Left lobe of liver (tissue), 2 donors: ENCODE measurements at regions not wholly inside any gene's neighbourhood (a gene's known extent, or its start where the extent isn't known, plus 50 kb on each side); places are given as distances from the start of the nearest gene placed in this dataset.
"Not testable (repeated sequence)": the region's sequence is repeated elsewhere in the genome, so short reads cannot be mapped to it uniquely, and the experiment has no call there.

Experiments used
- ATAC-seq: fragments of 200-7000 bp; cut with Tn5 transposase; one replicate; pipeline ENCODE4 v1.9.1; 2020; ENCODE audit warnings: mild to moderate bottlenecking, moderate library complexity
- DNase-seq: peaks from one replicate; pipeline ENCODE4 v3.0.0-alpha.2; 2020; ENCODE audit warnings: low spot score
- donor health status: DM: no; HTN: no; CAD: no; lungs with moderate emphysema.
- donor health status: DM: no; HTN: yes; CAD: no.

DNA sequence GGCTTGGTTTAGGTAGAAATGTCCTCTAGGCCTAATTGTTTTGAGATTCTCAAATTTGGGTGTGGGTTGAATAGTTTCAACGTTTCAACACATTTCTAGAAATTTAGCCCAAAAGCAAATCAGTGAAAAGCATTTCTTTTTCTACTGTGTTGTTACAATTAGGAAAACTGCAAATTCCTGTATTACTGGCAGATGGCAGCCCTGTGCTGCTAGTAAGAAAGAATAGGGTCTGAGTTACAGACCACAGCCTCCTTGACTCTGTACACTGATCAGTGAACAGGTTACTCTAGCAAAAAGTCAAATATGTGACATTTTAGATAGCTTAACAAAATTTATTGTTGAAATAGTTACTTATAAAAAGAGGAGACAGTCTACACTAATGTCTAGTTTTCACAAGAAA lies 703.0 kb downstream of the JRKL start:
- ATAC-seq (no peak), DNase-seq (no peak)

- not testable (repeated sequence) for DNase-seq, ATAC-seq
Observed at GRCh38 chr11:97102180-97102579, 712.4 kb downstream of the JRKL start.

GRCh38 chr11:97107604-97108003 lies 717.8 kb downstream of the JRKL start:
- ATAC-seq, result no peak
- no peak for DNase-seq

DNA sequence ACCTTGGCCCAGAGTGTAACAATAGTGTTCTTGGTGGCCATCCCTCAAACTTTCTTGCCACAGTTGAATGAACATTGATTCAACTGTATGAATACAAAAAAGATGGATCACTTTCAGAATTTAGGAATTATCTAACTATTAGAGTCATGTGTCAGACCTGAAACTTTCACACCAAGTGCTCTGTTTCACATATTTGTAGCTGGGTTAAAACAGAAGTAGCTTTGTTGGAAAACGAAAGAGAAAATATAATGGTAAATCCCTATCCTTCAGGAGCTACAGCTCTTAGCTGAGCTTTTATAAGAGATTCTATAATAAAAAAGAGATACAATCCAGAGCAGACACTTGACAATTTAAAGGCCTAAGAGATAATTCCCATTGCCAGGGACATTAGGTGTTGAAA lies 719.3 kb downstream of the JRKL start:
- no peak for ATAC-seq
- DNase-seq, result no peak

DNA sequence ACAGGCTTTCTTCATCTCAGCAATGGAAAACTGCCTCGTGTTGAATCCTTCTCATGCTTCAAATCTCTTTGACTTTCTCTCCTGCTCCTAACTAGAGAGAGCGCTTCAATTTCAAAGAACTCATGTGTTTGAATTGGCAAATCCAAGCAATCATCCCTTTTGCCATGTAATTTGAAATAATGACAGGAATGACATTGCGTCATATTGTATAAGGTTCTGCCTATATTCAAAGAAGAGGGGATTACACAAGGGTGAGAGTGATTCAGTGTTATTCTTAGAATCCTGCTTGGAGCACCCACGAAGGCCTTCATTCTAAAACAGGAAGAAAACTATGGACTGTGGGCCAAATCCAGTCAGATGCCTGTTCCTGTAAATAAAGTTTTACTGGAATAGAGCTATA lies 720.6 kb downstream of the JRKL start:
- ATAC-seq, result no peak
- DNase-seq, result no peak

DNA sequence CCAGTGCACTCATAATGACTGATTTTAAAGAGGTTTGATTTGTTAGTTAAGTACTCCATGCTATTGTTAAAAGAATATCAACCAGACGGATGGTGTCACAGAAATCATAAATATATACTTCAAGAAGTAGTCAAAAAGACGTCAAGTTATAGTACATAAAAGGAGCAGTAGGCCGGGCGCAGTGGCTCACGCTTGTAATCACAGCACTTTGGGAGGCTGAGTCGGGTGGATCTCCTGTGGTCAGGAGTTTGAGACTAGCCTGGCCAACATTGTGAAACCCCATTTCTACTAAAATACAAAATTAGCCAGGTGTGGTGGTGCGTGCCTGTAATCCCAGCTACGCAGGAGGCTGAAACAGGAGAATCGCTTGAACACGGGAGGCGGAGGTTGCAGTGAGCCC lies 721.7 kb downstream of the JRKL start:
- DNase-seq (no peak), ATAC-seq (no peak)

GRCh38 chr11:97118614-97119200 lies 728.9 kb downstream of the JRKL start:
- no peak for DNase-seq
- no peak for ATAC-seq

DNA sequence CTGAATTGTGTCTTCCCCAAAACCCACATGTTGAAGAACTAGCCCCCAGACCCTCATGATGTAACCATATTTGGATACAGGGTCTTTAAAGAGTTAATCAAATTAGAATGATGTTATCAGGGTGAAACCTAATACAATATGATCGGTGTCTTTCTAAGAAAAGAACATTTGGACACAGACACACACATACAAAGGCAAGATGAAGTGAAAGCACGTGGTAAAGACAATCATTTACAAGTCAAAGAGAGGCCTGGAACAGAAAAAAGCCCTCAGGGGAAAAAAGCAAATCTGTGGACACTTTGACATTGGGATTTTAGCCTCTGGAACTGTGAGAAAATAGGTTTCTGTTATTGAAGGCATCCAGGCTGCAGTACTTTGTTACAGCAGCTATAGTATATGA lies 733.4 kb downstream of the JRKL start:
- no peak for ATAC-seq
- no peak for DNase-seq

- ATAC-seq (no peak), DNase-seq (no peak)
Observed at GRCh38 chr11:97136067-97136466, 746.3 kb downstream of the JRKL start.

GRCh38 chr11:97140885-97141494 lies 751.2 kb downstream of the JRKL start:
- ATAC-seq (peak; percentile 62), DNase-seq (no peak)

GRCh38 chr11:97143463-97143862 lies 753.6 kb downstream of the JRKL start:
- ATAC-seq, result no peak
- no peak for DNase-seq

- no peak for DNase-seq
- ATAC-seq, result no peak
Observed at GRCh38 chr11:97149741-97150140, 759.9 kb downstream of the JRKL start.

DNA sequence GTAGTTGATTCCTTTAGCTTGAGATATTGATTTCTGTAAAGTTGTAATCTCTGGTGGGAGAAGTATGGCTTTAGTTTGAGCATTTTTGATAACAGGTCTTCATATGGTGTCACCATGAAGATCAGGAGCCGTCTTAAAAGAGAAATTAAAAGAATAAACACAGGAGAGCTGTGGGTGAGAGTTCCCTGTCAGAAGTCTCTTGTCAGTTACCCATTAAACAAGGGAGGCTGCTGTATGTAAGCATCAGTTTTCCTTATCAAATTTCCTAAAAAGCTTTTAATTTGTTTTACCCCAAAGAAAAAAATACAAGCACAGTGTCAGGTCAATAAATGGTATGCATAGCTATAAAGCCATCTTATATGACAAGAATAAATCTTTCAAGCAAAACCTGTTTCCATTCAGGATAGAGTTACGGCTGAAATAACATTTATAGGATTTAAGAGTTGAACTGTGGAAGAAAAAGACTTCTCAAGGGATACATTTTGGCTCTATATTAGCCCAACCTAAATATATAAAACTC lies 767.5 kb downstream of the JRKL start:
- DNase-seq (no peak), ATAC-seq (no peak)

- ATAC-seq (no peak), DNase-seq (no peak)
Observed at GRCh38 chr11:97158243-97158642, 768.4 kb downstream of the JRKL start.

DNA sequence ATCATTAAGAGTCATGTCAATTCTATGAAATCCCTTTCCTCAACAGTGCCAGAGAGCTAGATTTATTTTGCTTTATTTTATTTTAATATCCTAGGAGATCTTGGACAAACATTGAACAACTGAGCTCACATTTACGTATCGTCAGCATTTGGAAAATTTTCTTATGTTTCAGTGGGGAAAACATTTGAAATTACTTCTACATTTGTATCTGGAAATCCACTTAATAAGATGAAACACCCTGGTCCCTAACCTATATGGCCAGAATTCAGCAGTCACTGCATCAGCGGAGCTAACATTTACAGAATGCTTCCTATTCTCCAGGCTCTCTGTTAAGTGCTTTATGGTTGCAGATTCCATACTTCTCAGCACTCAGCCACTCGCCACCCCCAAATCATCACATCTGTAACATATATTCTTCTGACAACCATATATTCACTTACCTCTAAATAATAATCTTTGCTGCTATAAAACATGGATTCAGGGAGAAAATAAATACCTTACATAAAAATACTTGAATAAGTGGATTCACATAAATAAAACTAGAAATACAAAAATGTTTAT lies 773.9 kb downstream of the JRKL start:
- no peak for ATAC-seq
- DNase-seq, result no peak

GRCh38 chr11:97201743-97202612 lies 812.2 kb downstream of the JRKL start:
- no peak for DNase-seq
- ATAC-seq, result no peak

GRCh38 chr11:97202613-97203292 lies 812.9 kb downstream of the JRKL start:
- DNase-seq (no peak), ATAC-seq (no peak)

DNA sequence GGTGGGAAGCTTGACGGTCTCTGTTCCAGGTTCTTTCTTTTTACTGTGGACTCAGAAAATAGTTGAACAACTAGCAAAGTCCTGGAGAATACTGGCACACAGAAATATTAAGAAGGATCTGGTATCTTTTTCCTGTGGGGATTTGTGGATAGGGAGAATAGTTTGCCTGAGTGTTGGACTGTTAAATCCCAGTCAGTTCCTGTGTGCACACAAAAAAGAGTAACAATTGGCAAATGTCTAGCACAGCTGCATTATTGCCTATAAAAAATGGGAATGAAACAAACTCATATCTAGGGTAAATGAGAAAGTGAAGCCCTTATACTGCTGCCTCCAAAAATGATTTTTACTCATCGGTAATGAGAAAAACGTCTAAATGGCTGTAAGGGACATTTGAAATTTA lies 828.2 kb downstream of the JRKL start:
- ATAC-seq (no peak), DNase-seq (no peak)

GRCh38 chr11:97223647-97224046 lies 833.8 kb downstream of the JRKL start:
- no peak for ATAC-seq
- DNase-seq, result no peak

- DNase-seq, result no peak
- no peak for ATAC-seq
Observed at GRCh38 chr11:97224396-97224795, 834.6 kb downstream of the JRKL start.

GRCh38 chr11:97225794-97226193 lies 836.0 kb downstream of the JRKL start:
- ATAC-seq (no peak), DNase-seq (no peak)
